Aorta (tissue), 5 donors: ENCODE measurements at regions not wholly inside any gene's neighbourhood (a gene's known extent, or its start where the extent isn't known, plus 50 kb on each side); places are given as distances from the start of the nearest gene placed in this dataset.

Experiments used
- ATAC-seq: fragments of 200-7000 bp; cut with Tn5 transposase; one replicate; pipeline ENCODE4 v1.9.1; 2022; ENCODE audit warnings: moderate library complexity; ENCODE audit not compliant: low FRiP score
- DNase-seq, 2 donors: peaks; one replicate each; pipeline ENCODE4 v3.0.0-alpha.2; 2020
- H3K27ac ChIP-seq, 2 donors: one replicate each; pipeline ENCODE4 v1.5.1; 2013; ENCODE audit warnings: low read length in 2 of 2, mild to moderate bottlenecking in 2 of 2, moderate library complexity in 2 of 2, control low read depth in 1 of 2, inconsistent platforms in 1 of 2, low read depth in 1 of 2
- H3K27me3 ChIP-seq, 2 donors: one replicate each; pipeline ENCODE4 v1.6.1; 2013; ENCODE audit warnings: control low read depth in 1 of 2, low read length in 1 of 2, mild to moderate bottlenecking in 1 of 2, moderate library complexity in 1 of 2; ENCODE audit not compliant: insufficient read depth in 2 of 2, control insufficient read depth in 1 of 2
- H3K36me3 ChIP-seq, 2 donors: one replicate each; pipeline ENCODE4 v1.6.1; 2013; ENCODE audit warnings: control low read depth in 1 of 2, low read length in 1 of 2, mild to moderate bottlenecking in 1 of 2; ENCODE audit not compliant: insufficient read depth in 2 of 2, control insufficient read depth in 1 of 2
- H3K4me1 ChIP-seq, 2 donors: one replicate each; pipeline ENCODE4 v1.6.1; 2013; ENCODE audit warnings: low read length in 2 of 2, control low read depth in 1 of 2, mild to moderate bottlenecking in 1 of 2, moderate library complexity in 1 of 2; ENCODE audit not compliant: insufficient read depth in 2 of 2, control insufficient read depth in 1 of 2
- H3K4me3 ChIP-seq, 2 donors: one replicate each; pipeline ENCODE4 v1.5.1; 2013; ENCODE audit warnings: low read length in 2 of 2, control low read depth in 1 of 2, mild to moderate bottlenecking in 1 of 2
- H3K9me3 ChIP-seq: one replicate; pipeline ENCODE4 v1.6.1; 2013; ENCODE audit warnings: mild to moderate bottlenecking, low read length; ENCODE audit not compliant: control insufficient read depth
- WGBS, 2 donors: extraction: QIAGEN DNeasy Blood & Tissue Kit; methylation state at CpG; one replicate each; pipeline ENCODE4 v1.1.7; 2013; 5-methylcytosine and 5-hydroxymethylcytosine counted together
- intact Hi-C, 2 donors: fragments of 100-400 bp; cut with DNase I; formaldehyde crosslinking; loops; one replicate each; pipeline versions ENCODE4 v1.14.2 to v1.15.0; 2022
- donor health status: healthy with polysubstance abuse.
- donor health status: Bipolar disorder and iron deficiency.
- donor health status: DM: no; HTN: no; CAD: no.
- donor health status: DM: no; HTN: no; CAD: no.
- donor health status: DM: yes; HTN: yes; CAD: no.

DNA sequence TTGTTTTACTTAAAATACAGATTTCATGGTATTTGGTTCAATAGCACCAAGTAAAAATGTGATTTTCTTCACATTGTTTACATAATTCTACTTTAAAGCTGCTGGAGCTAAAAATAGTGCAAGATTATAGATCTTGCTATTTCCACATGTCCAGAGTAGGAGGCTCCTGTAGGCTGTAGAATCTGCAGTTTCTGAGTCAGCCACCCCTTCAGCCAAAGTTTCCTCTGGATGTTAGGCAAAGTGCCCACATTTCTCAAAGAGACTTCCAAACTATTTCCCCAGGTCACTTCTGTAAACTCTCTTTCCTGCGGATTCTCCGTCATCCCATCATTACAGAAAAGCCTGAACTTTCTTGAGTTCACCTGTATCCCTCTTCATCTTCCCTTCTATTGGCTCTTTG is 342.5 kb upstream of the FSTL5 start:
- H3K36me3 ChIP-seq, result no peaks in the 10 kb centered on the region
- 21 to 35% methylated on average over 2 of the region's 2 CpGs for WGBS, 2 donors
- H3K9me3 ChIP-seq, result no peaks in the 10 kb centered on the region
- no peaks in the 10 kb centered on the region for H3K27me3 ChIP-seq
- no peaks in the 10 kb centered on the region for H3K4me1 ChIP-seq
- no peak for DNase-seq
- H3K4me3 ChIP-seq, result no peak overlapping the region
- H3K27ac ChIP-seq, result no peak overlapping the region
- intact Hi-C loops, result loop anchor here in 1 of 2 donors (10.0 kb wide), 1 partner anchor 129 kb away; no protein-coding TSS in a partner anchor
- ATAC-seq, result no peak

DNA sequence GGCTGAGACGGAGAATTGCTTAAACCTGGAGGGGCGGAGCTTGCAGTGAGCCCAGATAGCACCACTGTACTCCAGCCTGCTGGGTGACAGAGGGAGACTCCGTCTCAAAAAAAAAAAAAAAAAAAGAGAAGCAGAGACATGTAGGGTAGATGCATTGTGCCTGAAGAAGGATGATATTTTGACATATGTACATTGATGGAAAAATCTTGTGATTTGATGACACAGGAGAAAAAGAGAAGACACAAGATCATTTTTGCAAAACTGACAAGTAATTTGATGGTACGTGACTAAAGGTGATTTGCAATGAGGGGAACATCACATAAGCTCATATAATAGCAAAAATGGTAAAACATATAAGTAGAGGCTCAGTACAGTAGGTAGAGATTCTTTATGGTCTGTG is 340.1 kb upstream of the FSTL5 start:
- Histone ChIP-seq H3K9me3 (no peaks in the 10 kb centered on the region), H3K4me1 (no peaks in the 10 kb centered on the region), H3K27me3 (no peaks in the 10 kb centered on the region), H3K4me3 (no peak overlapping the region), H3K27ac (no peak overlapping the region), H3K36me3 (no peaks in the 10 kb centered on the region)
- intact Hi-C loops, result loop anchor here in 1 of 2 donors (10.0 kb wide), 1 partner anchor 131 kb away; no protein-coding TSS in a partner anchor
- 88% methylated on average over 4 of the region's 4 CpGs for WGBS, 2 donors
- DNase-seq (no peak), ATAC-seq (no peak)

DNA sequence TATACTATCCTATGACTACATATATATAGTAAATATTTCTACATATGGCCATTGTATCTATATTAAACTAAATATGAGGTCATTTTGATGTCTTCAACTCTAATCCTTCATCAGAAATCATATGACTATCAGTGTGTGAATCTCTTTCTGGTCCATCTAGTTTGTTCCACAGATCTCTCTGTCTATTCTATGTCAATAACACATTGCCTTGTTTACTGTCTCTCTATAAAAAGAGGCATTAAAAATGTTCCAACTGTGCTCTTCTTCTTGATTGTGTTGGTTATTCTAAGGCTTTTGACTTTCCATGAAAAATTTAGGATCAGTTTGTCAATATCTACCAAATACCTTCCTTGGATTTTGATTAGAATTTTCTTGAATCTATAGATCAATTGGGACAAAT is 338.3 kb upstream of the FSTL5 start:
- no peak overlapping the region for H3K4me3 ChIP-seq
- ATAC-seq, result no peak
- intact Hi-C loops, result loop anchor here in 1 of 2 donors (10.0 kb wide), 1 partner anchor 133 kb away; no protein-coding TSS in a partner anchor

DNA sequence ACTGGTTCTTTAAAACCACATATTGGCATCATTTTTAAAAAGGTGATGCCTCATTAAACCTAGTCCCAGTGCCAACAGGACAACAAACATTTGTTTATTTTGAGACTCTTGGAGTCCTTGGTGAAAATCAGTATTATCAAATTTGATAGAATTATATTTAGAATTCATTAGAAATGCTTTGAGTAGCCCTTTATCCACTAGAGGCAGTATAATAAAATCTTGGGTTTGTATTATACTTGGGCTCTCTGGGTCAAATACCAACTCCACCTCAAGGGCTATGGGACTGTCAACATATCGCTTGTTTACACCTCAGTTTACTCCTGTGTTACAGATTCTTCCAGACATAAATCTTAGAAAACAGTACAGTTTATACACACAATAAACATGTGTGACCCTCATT is 335.7 kb upstream of the FSTL5 start:
- intact Hi-C loops, result loop anchor here (5.0 to 10.0 kb wide), 4 partner anchors 535 to 1053 kb away; partner anchors contain the start of gene NPY1R (in 2 of the 2)

More for the DNA sequence above, 338.3 kb upstream of the FSTL5 start:
- Histone ChIP-seq H3K27me3 (no peaks in the 10 kb centered on the region), H3K36me3 (no peaks in the 10 kb centered on the region), H3K9me3 (no peaks in the 10 kb centered on the region), H3K27ac (no peak overlapping the region), H3K4me1 (no peaks in the 10 kb centered on the region)
- no peak for DNase-seq

DNA sequence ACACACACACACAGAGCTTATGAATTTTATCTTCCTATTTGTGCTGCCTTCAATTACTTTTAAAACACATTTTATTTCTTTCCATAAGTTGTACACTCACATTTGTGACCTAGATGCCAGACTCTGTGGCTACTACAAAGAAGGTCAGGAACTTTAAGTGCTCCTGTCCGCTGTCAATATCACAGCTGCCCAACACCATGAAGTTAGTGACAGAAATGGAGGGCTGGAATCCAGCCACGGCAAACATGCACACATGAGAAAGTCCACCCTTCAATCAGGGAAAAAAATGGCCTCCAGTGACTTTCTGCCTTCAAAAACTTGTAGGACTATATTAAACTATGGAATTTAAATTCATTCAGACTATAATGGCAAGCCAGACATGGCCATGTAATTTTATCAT is 334.4 kb upstream of the FSTL5 start:
- ATAC-seq, result no peak
- DNase-seq, result no peak
- Histone ChIP-seq H3K27me3 (no peaks in the 10 kb centered on the region), H3K9me3 (no peaks in the 10 kb centered on the region), H3K36me3 (no peaks in the 10 kb centered on the region), H3K4me3 (no peak overlapping the region), H3K4me1 (no peaks in the 10 kb centered on the region), H3K27ac (no peak overlapping the region)
- WGBS, 2 donors, result 35 to 38% methylated on average over 2 of the region's 2 CpGs
- intact Hi-C loops, result loop anchor here (5.0 to 10.0 kb wide), 4 partner anchors 537 to 1054 kb away; partner anchors contain the start of gene NPY1R (in 2 of the 2)

More for the DNA sequence above, 335.7 kb upstream of the FSTL5 start:
- ATAC-seq (no peak), DNase-seq (no peak)
- Histone ChIP-seq H3K4me3 (no peak overlapping the region), H3K27ac (no peak overlapping the region), H3K27me3 (no peaks in the 10 kb centered on the region), H3K9me3 (no peaks in the 10 kb centered on the region), H3K4me1 (no peaks in the 10 kb centered on the region), H3K36me3 (no peaks in the 10 kb centered on the region)
- 76 to 80% methylated on average over 1 of the region's 1 CpG for WGBS, 2 donors

DNA sequence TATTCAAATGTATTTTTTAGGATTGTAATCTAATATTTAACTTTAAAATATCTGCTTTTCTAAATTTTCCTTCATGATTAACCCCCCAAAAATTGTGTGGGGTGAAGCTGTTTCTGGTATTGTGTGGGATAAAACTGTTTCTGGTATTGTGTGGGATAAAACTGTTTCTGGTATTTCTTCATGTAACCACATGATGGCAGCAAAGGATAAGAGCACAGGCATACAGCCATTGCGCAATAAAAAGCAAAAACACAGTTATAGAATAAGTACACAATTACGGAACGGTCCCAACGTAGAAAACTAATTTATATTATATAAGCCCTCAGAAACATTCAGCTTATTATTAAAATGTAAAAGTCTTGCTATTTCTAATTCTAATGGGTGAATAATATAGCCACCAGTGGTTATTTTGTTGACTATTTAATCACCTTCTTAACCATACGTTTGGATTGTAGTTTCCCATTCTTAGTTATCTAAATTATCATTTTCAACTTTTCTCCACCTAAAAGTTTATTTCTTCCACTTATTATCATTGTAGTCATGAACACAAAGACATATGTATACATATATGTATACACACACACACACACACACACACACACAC is 333.9 kb upstream of the FSTL5 start:
- 0 to 1% methylated on average over 5 of the region's 5 CpGs for WGBS, 2 donors
- Histone ChIP-seq H3K4me1 (no peaks in the 10 kb centered on the region), H3K36me3 (no peaks in the 10 kb centered on the region), H3K27ac (no peak overlapping the region), H3K4me3 (no peak overlapping the region), H3K9me3 (no peaks in the 10 kb centered on the region), H3K27me3 (no peaks in the 10 kb centered on the region)
- DNase-seq, result no peak
- intact Hi-C loops, result loop anchor here (2.0 to 10.0 kb wide), 5 partner anchors 537 to 1055 kb away; partner anchors contain the start of gene NPY1R (in 2 of the 2)
- peak; percentile 88 for ATAC-seq

DNA sequence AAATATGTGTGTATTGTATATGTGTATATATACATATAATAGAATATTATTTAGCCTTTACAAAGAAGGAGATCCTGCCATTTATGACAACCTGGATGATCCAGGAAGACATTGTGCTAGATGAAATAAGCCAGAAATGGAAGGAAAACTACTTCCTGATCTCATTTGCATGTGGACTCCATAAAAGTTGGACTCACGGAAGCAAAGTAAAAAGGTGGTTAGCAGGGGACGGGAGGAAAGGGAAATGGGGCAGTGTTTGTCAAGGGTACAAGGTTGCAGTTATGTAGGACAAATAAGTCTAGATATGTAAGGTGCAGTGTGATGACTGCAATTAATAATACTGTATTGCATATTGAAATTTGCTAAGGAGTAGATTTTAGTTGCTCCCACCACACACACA is 331.1 kb upstream of the FSTL5 start:
- Histone ChIP-seq H3K4me1 (no peaks in the 10 kb centered on the region), H3K27me3 (no peaks in the 10 kb centered on the region), H3K27ac (no peak overlapping the region), H3K36me3 (no peaks in the 10 kb centered on the region), H3K4me3 (no peak overlapping the region), H3K9me3 (peaks cover 2% of the 10 kb centered on the region)
- WGBS, 2 donors, result 68 to 78% methylated on average over 2 of the region's 2 CpGs
- DNase-seq (no peak), ATAC-seq (no peak)
- intact Hi-C loops, result loop anchor here (5.0 to 10.0 kb wide), 4 partner anchors 540 to 1057 kb away; partner anchors contain the start of gene NPY1R (in 2 of the 2)

DNA sequence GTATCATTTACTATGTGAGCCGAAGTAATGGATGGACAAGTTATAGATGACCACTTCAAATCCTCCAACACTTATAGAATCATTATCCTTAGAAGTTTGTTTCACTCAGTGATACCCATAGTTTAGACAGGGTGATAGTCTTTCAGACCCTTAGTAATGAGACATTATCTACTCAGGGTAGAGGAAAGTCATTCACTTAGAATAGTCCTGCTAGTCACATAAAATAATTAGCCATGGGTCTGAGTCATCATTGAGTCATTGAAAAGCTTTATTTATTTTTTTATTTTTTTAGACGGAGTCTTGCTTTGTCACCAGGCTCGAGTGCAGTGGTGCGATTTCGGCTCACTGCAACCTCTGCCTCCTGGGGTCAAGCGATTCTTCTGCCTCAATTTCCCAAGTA is 321.7 kb upstream of the FSTL5 start:
- intact Hi-C loops, result no loop called here
- no peak for DNase-seq
- H3K36me3 ChIP-seq, result no peaks in the 10 kb centered on the region
- no peaks in the 10 kb centered on the region for H3K4me1 ChIP-seq
- no peak overlapping the region for H3K4me3 ChIP-seq
- H3K9me3 ChIP-seq, result peaks cover 2% of the 10 kb centered on the region
- no peaks in the 10 kb centered on the region for H3K27me3 ChIP-seq
- ATAC-seq, result no peak
- WGBS, 2 donors, result 78 to 81% methylated on average over 6 of the region's 6 CpGs
- H3K27ac ChIP-seq, result no peak overlapping the region

DNA sequence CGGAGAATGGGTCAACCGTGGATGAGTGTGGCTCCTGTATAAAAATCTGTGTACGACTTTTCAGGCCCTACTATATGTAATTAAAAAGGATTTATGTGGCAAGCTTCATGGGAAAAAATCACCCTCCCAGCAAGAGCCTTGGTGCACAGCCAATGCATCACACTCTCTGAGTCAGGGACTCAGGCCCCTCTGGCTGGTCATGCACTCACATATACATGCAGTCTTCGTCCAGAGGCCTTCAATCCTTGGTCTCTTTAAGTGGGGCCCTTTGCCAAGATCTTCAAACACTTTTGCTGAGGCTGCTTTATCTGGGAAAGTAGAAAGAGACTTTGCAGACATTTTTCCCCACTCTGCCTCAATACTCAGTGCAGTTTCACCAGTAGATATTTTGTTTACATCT is 311.4 kb upstream of the FSTL5 start:
- Histone ChIP-seq H3K27me3 (no peaks in the 10 kb centered on the region), H3K4me1 (no peaks in the 10 kb centered on the region), H3K4me3 (no peak overlapping the region), H3K36me3 (no peaks in the 10 kb centered on the region), H3K9me3 (no peaks in the 10 kb centered on the region), H3K27ac (no peak overlapping the region)
- WGBS, 2 donors, result 31 to 47% methylated on average over 4 of the region's 4 CpGs
- DNase-seq (no peak), ATAC-seq (no peak)
- intact Hi-C loops, result no loop called here
